HG03196 (cell line): ENCODE measurements at regions not wholly inside any gene's neighbourhood (a gene's known extent, or its start where the extent isn't known, plus 50 kb on each side); places are given as distances from the start of the nearest gene placed in this dataset.

ENCODE experiments used
- ATAC-seq: cut with Tn5 transposase; IDR thresholded peaks from one replicate; pipeline ENCODE4 v1.9.1; 2021; ENCODE audit not compliant: unreplicated experiment

- ATAC-seq, result no peak
Measured at GRCh38 chr1:55654171-55654570, 439.0 kb upstream of the USP24 start.

GRCh38 chr1:55650444-55650843, 435.3 kb upstream of the USP24 start:
- no peak for ATAC-seq

GRCh38 chr1:55646181-55646580, 431.0 kb upstream of the USP24 start:
- no peak for ATAC-seq

- ATAC-seq, result no peak
Measured at GRCh38 chr1:55645270-55645669, 430.1 kb upstream of the USP24 start.

GRCh38 chr1:55641947-55642346, 426.8 kb upstream of the USP24 start:
- ATAC-seq, result no peak

GRCh38 chr1:55640708-55641473, 425.7 kb upstream of the USP24 start:
- no peak for ATAC-seq

- no peak for ATAC-seq
Measured at GRCh38 chr1:55639526-55639925, 424.4 kb upstream of the USP24 start.

- ATAC-seq, result no peak
Measured at GRCh38 chr1:55639051-55639450, 423.9 kb upstream of the USP24 start.

GRCh38 chr1:55636696-55637095, 421.5 kb upstream of the USP24 start:
- no peak for ATAC-seq

GRCh38 chr1:55635856-55636255, 420.7 kb upstream of the USP24 start:
- ATAC-seq, result no peak

GRCh38 chr1:55634516-55634915, 419.4 kb upstream of the USP24 start:
- no peak for ATAC-seq

GRCh38 chr1:55632906-55633305, 417.7 kb upstream of the USP24 start:
- no peak for ATAC-seq

- ATAC-seq, result no peak
Measured at GRCh38 chr1:55632058-55632457, 416.9 kb upstream of the USP24 start.

GRCh38 chr1:55631509-55631908, 416.3 kb upstream of the USP24 start:
- ATAC-seq, result no peak

GRCh38 chr1:55626326-55626725, 411.2 kb upstream of the USP24 start:
- no peak for ATAC-seq

- no peak for ATAC-seq
Measured at GRCh38 chr1:55624766-55625165, 409.6 kb upstream of the USP24 start.

- ATAC-seq, result no peak
Measured at GRCh38 chr1:55623311-55623710, 408.1 kb upstream of the USP24 start.

- no peak for ATAC-seq
Measured at GRCh38 chr1:55622074-55622473, 406.9 kb upstream of the USP24 start.

GRCh38 chr1:55618199-55618598, 403.0 kb upstream of the USP24 start:
- no peak for ATAC-seq

- ATAC-seq, result no peak
Measured at GRCh38 chr1:55617288-55617982, 402.3 kb upstream of the USP24 start.

GRCh38 chr1:55612988-55613387, 397.8 kb upstream of the USP24 start:
- no peak for ATAC-seq

GRCh38 chr1:55611123-55611522, 396.0 kb upstream of the USP24 start:
- ATAC-seq, result no peak

GRCh38 chr1:55610203-55610602, 395.0 kb upstream of the USP24 start:
- ATAC-seq, result no peak
